Ovary (tissue), 7 donors: ENCODE measurements at regions not wholly inside any gene's neighbourhood (a gene's known extent, or its start where the extent isn't known, plus 50 kb on each side); places are given as distances from the start of the nearest gene placed in this dataset.

Experiments
- DNase-seq, 5 donors: peaks; one replicate each; pipeline ENCODE4 v3.0.0-alpha.2; 2019 to 2020
- H3K27ac ChIP-seq, 2 donors: fragments of 200-600 bp; one replicate each; pipeline versions ENCODE4 v1.5.1 to v1.8.0; 2019 to 2022
- H3K27me3 ChIP-seq: fragments of 200-600 bp; one replicate; pipeline ENCODE4 v1.8.0; 2022
- H3K36me3 ChIP-seq: fragments of 200-600 bp; sonication (generic); one replicate; pipeline ENCODE4 v1.5.1; 2019
- H3K4me1 ChIP-seq: one replicate; pipeline ENCODE4 v1.8.1; 2013; ENCODE audit warnings: mild to moderate bottlenecking, moderate library complexity; ENCODE audit not compliant: insufficient read depth
- H3K4me3 ChIP-seq: fragments of 200-600 bp; sonication (generic); one replicate; pipeline ENCODE4 v1.5.1; 2017
- H3K9me3 ChIP-seq, 2 donors: fragments of 200-600 bp in 1 of 2; sonication (generic) in 1 of 2; one replicate each; pipeline versions ENCODE4 v1.5.1 to v1.8.1; 2013 to 2019; ENCODE audit warnings: mild to moderate bottlenecking in 1 of 2, moderate library complexity in 1 of 2
- EP300 ChIP-seq: sonication (generic); formaldehyde crosslinking; IDR thresholded peaks from one replicate; pipeline ENCODE4 v1.6.1; 2017; ENCODE audit warnings: antibody characterized with exemption
- POLR2A ChIP-seq: fragments of 450-650 bp; IDR thresholded peaks from one replicate; pipeline ENCODE4 v1.6.1; 2017; ENCODE audit warnings: antibody characterized with exemption, mild to moderate bottlenecking, moderate library complexity
- WGBS, 3 donors: extraction: QIAGEN DNeasy Blood & Tissue Kit in 1 of 3; methylation state at CpG; one replicate each; pipeline versions ENCODE4 v1.1.5 to v1.1.7; 2013 to 2017; 5-methylcytosine and 5-hydroxymethylcytosine counted together
- intact Hi-C, 4 donors: fragments of 100-400 bp; cut with DNase I; formaldehyde crosslinking; loops; one replicate each; pipeline versions ENCODE4 v1.11.0 to v1.15.1; 2022 to 2023
- TF ChIP-seq, protein P1 (sequence below), 3 donors: fragments of 450-650 bp in 2 of 3; fragments of 200-600 bp in 1 of 3; IDR thresholded peaks; one replicate each; pipeline versions ENCODE4 v1.5.1 to v1.8.0; 2016 to 2022; ENCODE audit warnings: antibody characterized with exemption in 3 of 3, mild to moderate bottlenecking in 1 of 3
- donor health status: DM: no; HTN: no; CAD: no; lungs with moderate emphysema.
- donor health status: DM: no; HTN: no; CAD: no.
- donor health status: Bipolar disorder and iron deficiency.
- donor health status: DM: no; HTN: no; CAD: no.
- donor health status: DM: yes; HTN: yes; CAD: no.

GRCh38 chr5:110064603-110065268, 375.0 kb downstream of the MAN2A1 start:
- Histone ChIP-seq H3K27ac (no peak overlapping the region), H3K27me3 (no peaks in the 10 kb centered on the region), H3K4me1 (no peaks in the 10 kb centered on the region), H3K4me3 (no peak overlapping the region), H3K9me3 (no peaks in the 10 kb centered on the region), H3K36me3 (no peaks in the 10 kb centered on the region)
- WGBS, 3 donors: 67 to 80% (median 70%) methylated on average over 4 of the region's 4 CpGs
- no peak for DNase-seq
- no peak for TF ChIP-seq EP300
- TF ChIP-seq, protein P1, sequence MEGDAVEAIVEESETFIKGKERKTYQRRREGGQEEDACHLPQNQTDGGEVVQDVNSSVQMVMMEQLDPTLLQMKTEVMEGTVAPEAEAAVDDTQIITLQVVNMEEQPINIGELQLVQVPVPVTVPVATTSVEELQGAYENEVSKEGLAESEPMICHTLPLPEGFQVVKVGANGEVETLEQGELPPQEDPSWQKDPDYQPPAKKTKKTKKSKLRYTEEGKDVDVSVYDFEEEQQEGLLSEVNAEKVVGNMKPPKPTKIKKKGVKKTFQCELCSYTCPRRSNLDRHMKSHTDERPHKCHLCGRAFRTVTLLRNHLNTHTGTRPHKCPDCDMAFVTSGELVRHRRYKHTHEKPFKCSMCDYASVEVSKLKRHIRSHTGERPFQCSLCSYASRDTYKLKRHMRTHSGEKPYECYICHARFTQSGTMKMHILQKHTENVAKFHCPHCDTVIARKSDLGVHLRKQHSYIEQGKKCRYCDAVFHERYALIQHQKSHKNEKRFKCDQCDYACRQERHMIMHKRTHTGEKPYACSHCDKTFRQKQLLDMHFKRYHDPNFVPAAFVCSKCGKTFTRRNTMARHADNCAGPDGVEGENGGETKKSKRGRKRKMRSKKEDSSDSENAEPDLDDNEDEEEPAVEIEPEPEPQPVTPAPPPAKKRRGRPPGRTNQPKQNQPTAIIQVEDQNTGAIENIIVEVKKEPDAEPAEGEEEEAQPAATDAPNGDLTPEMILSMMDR (IDR thresholded peaks at IDR 0.05): no peak
- TF ChIP-seq POLR2A: no peak
- intact Hi-C loops: no loop called here

- DNase-seq: no peak
- WGBS, 3 donors: 80 to 86% (median 81%) methylated on average over 4 of the region's 4 CpGs
- intact Hi-C loops: no loop called here
These were observed 381.1 kb downstream of the MAN2A1 start for GRCh38 chr5:110070836-110071235.

DNA sequence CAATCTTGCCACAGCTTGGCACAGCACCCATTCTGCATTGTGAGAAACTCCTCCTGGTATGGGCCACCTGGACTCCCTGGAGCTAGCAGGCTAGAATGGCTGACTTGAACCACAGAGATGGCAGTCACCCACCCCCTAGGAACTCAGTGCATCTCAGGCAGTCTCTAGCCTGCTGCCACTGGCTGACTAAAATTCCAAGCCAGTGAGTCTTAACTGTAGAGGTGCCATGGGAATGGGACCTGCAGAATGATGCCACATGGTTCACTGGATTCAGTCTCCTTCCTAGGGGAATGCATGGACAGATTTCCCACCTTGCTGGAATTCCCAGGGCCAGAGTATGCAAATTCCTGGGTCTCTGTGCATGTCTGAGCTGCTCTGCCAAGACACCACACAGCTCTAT, 382.9 kb downstream of the MAN2A1 start:
- Histone ChIP-seq H3K9me3 (no peaks in the 10 kb centered on the region), H3K36me3 (no peaks in the 10 kb centered on the region), H3K27me3 (no peaks in the 10 kb centered on the region), H3K4me1 (no peaks in the 10 kb centered on the region), H3K27ac (no peak overlapping the region), H3K4me3 (no peak overlapping the region)
- DNase-seq: no peak
- intact Hi-C loops: no loop called here
- TF ChIP-seq POLR2A: no peak
- TF ChIP-seq EP300: no peak
- TF ChIP-seq, protein P1 (IDR thresholded peaks at IDR 0.05): no peak

More at GRCh38 chr5:110070836-110071235, 381.1 kb downstream of the MAN2A1 start:
- H3K4me1 ChIP-seq: no peaks in the 10 kb centered on the region
- H3K36me3 ChIP-seq: no peaks in the 10 kb centered on the region
- H3K27ac ChIP-seq: no peak overlapping the region
- no peaks in the 10 kb centered on the region for H3K27me3 ChIP-seq
- H3K9me3 ChIP-seq: no peaks in the 10 kb centered on the region
- no peak overlapping the region for H3K4me3 ChIP-seq
- TF ChIP-seq EP300 (no peak), POLR2A (no peak)
- TF ChIP-seq, protein P1 (IDR thresholded peaks at IDR 0.05): no peak

DNA sequence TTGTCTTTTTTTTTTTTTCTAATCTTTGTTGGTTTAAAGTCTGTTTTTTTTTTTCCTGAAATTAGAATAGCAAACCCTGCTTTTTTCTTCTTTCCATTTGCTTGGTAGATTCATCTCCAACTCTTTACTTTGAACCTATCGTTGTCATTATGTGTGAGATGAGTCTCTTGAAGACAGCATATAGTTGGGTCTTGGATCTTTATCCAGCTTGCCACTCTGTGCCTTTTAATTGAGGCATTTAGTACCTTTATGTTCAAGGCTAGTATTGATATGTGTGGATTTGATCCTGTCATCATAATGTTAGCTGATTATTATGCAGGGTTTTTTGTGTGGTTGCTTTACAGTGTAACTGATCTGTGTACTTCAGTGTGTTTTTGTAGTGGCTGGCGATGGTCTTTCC, 383.8 kb downstream of the MAN2A1 start:
- TF ChIP-seq, protein P1 (IDR thresholded peaks at IDR 0.05): no peak
- TF ChIP-seq POLR2A (no peak), EP300 (no peak)
- intact Hi-C loops: no loop called here
- WGBS, 3 donors: 50 to 69% (median 65%) methylated on average over 2 of the region's 2 CpGs

More for the DNA sequence above, 383.8 kb downstream of the MAN2A1 start:
- Histone ChIP-seq H3K27ac (no peak overlapping the region), H3K4me1 (no peaks in the 10 kb centered on the region), H3K9me3 (no peaks in the 10 kb centered on the region), H3K36me3 (no peaks in the 10 kb centered on the region), H3K27me3 (no peaks in the 10 kb centered on the region), H3K4me3 (no peak overlapping the region)
- DNase-seq: no peak
